SK-MEL-5 (cell line): ENCODE measurements at regions not wholly inside any gene's neighbourhood (a gene's known extent, or its start where the extent isn't known, plus 50 kb on each side); places are given as distances from the start of the nearest gene placed in this dataset.

ENCODE experiments used
- DNase-seq: peaks from one replicate; pipeline ENCODE4 v3.0.0-alpha.2; 2016; ENCODE audit warnings: low read depth, low spot score
- in situ Hi-C: cut with HindIII; loops from 2 replicates; pipeline ENCODE4 v1.10.0; 2016; ENCODE audit warnings: low sequenced_read_pairs, high pct_unique_total_duplicates, low pct_unique_long_range_greater_than_20kb

DNA sequence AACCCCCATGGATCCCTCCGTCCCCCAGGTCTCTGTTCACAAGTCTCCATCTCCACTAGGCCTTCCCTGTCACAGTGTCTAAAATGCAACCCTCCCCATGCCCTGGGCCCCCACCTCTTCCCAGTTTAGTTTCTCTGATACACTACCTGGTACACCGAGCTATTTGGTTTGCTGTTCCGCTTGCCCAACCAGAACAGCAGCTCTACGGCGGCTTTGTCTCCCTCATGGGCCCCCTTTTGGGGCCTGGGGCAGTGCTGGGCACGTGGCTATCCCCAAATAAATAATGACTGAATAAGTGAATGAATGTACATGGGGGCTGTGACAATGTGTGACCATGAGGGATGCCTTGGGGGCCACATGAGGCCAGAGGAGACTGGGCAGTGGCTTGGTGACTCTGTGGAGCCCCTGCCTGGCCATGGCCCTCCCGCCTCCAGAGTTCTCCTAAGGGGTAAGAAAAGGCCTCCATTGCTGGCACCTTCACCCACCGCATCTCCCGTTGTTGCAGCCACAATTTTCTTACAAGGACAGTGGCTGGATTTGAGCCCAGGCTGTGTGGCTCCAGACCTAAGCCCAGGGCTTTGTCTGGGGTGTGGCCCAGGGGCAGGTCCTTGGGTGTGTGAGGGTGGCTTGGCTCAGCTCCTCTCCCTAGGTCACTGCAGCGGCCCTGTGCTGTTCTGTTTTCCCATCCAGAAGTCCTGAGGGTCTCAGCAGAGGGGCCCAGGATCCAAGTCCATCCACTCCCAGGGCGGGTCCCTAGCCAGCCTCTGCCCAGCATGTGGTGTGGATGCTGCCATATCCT lies 408.5 kb upstream of the SULF2 start:
- in situ Hi-C loops, result no loop called here
- no peak for DNase-seq

DNA sequence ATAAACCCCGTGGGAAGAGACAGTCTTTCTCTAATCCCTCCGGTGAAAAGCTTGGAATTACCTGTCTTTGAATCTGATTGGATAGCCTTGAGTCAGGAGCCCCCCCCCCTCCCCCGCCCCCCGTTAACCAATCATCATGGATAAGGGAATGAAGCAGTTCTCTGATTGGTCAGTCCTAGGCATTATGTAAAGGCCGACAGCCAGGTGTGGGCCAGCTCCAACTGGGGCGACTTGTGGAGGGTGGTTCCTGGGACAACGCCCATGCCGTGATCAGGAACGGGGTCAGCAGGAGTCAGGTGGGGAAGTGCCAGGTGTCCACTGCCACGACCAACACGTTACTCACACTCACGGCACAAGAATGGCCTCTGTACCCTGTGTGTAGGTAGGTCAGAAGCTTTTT lies 406.8 kb upstream of the SULF2 start:
- no peak for DNase-seq
- in situ Hi-C loops, result no loop called here

DNA sequence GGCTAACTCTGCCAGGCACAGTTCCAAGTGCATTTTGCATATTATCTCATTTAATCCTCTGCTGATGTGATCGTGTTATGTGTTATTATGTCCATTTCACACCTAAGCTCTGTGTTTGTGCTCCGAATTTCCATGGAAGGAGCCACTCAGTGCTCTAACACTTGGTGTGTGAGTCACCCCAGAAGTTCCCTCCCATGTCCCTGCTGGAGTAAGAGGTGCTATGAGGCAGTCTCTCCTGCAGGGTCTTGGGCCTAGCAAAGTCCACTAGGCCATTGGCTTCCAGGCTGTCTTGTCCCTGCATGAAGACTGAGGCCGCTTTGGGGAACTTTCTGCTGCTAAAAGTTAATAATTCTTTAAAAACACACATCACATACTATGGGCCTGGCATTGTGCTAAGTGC lies 405.9 kb upstream of the SULF2 start:
- no peak for DNase-seq
- in situ Hi-C loops, result no loop called here

DNA sequence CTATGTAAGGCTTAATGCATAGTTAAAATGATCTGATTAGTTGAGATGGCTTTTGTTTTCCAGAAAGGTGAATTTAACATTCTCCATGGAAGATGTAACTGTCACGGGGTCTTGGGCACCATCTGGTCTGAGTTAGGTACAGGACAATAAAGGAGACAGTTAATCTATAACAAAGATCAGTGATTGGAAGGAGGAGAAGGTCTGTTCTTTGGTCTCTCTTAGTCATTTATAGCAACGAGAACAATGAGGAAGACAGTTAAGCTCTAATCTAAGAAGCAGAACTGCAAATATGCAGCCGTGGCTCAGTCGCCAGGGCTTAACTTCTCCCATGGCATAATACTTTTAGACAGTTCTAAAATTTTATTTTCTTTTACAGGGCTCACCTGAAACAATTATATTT lies 405.5 kb upstream of the SULF2 start:
- in situ Hi-C loops, result no loop called here
- DNase-seq, result no peak

DNA sequence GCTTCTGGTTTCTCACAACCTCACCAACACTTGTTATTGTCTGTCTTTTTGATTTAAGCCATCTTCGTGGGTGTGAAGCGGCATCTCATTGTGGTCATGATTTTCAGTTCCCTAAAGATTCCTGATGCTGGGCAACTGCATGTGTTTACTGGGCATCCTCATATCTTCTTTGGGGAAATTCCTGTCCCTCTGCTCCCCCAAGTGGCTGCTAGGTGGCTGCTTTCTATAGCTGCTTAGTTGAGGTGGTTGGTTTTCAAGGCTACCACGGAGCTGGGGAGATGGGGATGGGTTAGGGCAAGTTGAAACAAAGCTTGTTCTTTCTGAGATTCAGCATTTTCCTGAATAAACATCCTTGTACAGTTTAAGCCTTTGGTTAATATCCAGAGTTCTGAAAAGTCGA lies 403.9 kb upstream of the SULF2 start:
- peak; percentile 41 for DNase-seq
- in situ Hi-C loops, result no loop called here

GRCh38 chr20:48187851-48188250 lies 402.6 kb upstream of the SULF2 start:
- no peak for DNase-seq
- in situ Hi-C loops, result no loop called here

- in situ Hi-C loops, result no loop called here
- DNase-seq, result no peak
Measured at GRCh38 chr20:48186915-48187314, 401.6 kb upstream of the SULF2 start.

DNA sequence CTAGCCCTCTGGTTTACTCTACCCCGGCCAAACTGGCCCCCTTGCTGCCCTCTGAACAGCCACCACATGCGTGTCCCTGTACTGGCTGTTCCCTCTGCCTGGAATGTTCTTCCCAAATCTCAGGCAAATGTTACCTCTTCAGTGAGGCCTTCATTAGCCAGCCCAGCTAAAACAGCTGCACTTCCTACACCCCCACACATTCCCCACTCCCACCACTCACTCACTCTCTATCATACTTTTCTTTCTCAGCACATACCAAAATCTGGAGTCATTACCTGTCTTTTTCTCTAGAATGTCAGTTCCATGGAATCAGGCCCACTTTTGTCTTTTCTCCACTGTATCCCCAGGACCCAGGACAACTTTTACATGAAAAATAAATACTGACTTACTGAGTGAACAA lies 401.2 kb upstream of the SULF2 start:
- in situ Hi-C loops, result no loop called here
- no peak for DNase-seq

- in situ Hi-C loops, result no loop called here
Measured at GRCh38 chr20:48184229-48184628, 398.9 kb upstream of the SULF2 start.

GRCh38 chr20:48181261-48181935 lies 396.1 kb upstream of the SULF2 start:
- in situ Hi-C loops, result no loop called here
- no peak for DNase-seq

More at GRCh38 chr20:48184229-48184628, 398.9 kb upstream of the SULF2 start:
- no peak for DNase-seq

GRCh38 chr20:48180618-48181017 lies 395.3 kb upstream of the SULF2 start:
- DNase-seq, result no peak
- in situ Hi-C loops, result no loop called here

- in situ Hi-C loops, result no loop called here
- no peak for DNase-seq
Measured at GRCh38 chr20:48180024-48180423, 394.7 kb upstream of the SULF2 start.

GRCh38 chr20:48178633-48179032 lies 393.4 kb upstream of the SULF2 start:
- DNase-seq, result no peak
- in situ Hi-C loops, result no loop called here

DNA sequence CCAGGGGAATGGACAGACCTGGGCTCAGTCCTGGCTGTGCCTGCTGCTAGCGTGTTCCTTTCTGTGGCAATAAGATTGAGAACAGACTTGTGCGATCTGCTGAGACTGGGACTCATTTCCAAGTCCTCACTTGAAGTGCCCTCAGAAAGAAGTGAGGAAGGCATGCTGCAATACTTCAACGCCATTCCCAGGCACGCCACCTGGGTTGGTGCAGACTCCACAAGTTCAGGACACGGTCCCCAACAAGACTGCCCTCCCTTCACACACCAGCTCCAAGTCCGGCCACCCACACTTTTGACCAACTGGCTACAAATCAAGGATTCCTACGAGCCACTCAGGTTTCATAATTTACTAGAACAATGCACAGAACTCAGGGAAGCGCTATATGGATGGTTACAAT lies 391.8 kb upstream of the SULF2 start:
- DNase-seq, result no peak
- in situ Hi-C loops, result no loop called here

GRCh38 chr20:48176139-48176538 lies 390.9 kb upstream of the SULF2 start:
- no peak for DNase-seq
- in situ Hi-C loops, result no loop called here

DNA sequence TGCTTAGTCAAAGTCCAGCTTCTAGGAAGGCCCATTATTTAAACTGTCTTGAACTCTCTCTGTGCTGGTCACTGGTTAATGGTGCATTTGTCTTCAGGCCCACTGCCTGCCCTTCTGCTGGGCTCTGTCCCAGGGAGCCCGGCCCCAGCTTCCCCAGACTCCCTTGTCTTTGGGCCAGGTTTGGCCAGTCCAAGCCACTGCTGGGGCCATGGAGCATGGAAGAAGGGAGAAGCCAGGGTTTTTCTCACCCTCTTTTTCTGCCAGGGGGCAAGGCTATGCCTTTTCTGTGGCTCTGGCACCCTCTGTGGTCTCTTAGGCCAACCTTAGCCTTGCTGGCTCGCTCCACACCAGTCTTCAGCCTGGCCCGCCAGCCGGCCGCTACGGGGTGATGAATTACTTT lies 390.0 kb upstream of the SULF2 start:
- DNase-seq, result no peak
- in situ Hi-C loops, result no loop called here

- DNase-seq, result no peak
- in situ Hi-C loops, result no loop called here
Measured at GRCh38 chr20:48172357-48172702, 387.0 kb upstream of the SULF2 start.

DNA sequence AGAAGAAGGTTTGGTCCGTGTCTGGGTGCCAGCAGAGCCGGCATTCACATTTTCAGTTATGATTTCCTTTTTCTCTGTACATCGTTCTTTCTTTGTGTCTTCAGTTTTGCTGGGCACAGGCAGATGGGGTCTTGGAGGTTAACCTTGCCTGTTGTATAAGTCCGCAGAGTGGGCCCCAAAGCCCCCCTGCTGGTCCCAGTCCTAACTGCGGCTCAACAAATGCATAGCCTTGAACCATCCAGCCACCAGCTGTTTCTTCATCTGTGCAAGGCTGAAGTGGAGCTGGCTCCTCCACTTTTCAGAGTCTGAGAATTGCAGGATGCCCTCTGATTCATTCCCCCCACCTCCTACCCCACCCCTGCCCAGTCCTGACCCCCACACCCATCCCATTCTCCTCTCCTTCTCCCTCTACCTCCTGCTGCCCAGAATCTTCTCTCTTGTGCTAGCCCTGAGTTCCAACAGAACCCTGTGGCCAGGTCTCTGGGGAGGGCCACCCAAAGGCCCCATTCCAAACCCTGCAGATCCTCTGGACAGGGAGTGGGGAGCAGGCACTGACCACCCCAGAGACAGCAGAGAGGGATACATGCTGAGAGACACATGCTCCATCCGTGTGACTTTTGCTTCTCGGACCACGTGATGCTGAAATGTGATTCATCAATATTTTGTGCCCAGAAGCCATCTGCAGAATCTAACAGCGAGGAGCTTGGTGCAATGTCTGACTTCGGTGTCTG lies 386.5 kb upstream of the SULF2 start:
- in situ Hi-C loops, result no loop called here
- DNase-seq, result no peak

DNA sequence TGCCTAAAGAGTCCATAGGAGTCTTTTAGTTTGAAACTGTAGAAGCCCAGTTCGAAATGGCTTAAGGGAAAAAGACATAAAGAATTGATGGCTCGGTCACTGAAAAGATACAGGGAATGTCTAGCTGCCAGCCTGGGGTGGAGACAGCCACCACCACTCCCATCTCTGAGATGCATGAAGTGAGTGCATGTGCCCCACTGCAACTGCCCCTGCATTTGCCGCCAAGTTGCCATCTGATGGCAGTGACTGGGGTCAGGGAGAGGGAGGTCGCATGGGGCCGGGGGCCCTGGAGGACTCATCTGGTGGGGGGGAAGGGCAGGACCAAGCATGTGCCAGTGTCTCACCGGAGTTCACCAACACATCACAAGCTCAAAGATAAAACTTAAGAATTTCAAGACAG lies 385.8 kb upstream of the SULF2 start:
- in situ Hi-C loops, result no loop called here

More for the DNA sequence above, 385.8 kb upstream of the SULF2 start:
- DNase-seq, result no peak
